NCI-H1436 (cell line): ENCODE measurements at regions not wholly inside any gene's neighbourhood (a gene's known extent, or its start where the extent isn't known, plus 50 kb on each side); places are given as distances from the start of the nearest gene placed in this dataset.

Source experiments
- DNase-seq: peaks from one replicate; lab custom pipeline; 2025; lab: John Stamatoyannopoulos, UW

DNA sequence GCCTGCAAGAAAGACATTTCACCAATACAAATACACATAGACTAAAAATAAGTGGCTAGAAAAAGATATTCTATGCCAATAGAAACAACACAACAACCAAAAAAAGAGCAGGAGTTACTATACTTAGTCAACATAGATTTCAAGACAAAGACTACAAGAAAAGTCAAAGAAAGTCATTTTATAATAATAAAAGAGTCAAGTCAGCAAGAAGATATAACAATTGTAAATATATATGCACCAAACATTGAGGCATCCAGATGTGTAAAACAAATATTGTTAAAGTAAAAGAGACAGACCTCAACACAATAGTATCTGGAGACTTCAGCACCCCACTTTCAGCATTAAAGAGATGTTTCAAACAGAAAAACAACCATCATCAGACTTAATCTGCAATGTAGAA is 104.6 kb downstream of the AMY1C start:
- DNase-seq = no peak

GRCh38 chr1:103859721-103860120 is 110.0 kb downstream of the AMY1C start:
- no peak for DNase-seq

DNA sequence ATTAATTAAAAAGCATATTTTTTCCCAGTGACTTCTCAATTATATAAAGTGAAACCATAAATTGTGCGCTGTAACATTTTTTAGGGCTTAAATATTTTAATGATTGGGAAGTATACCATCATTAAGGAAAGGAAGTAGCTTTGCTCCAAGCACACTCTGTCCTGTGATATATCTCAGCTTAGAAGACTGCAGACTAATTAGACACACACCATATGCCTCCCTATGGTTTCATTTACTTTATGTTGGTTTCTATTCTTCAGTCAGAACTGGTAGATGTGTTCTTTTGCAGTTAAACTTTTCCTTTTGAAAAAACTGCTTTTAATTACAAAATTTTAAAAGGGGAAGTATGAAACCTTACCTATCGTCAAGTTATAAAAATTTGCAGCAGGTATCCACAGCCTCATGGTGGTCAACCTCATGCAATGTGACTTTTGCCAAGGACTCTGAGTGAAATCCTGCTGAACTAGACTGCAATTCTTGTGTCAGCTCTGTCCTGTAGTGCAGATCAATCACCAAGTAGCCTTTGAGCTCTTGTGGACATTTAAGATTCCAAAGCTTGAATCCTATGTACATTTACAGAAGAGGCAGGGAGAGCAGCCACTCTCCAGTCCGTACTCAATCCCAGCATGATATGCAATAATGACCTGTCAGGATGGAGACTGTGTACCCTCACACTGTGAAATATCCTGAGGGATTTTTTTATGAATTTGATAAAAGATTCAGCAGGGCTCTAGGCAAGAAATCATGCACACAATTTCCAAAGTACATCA is 149.1 kb downstream of the AMY1C start:
- no peak for DNase-seq

- no peak for DNase-seq
These were observed 150.3 kb downstream of the AMY1C start for GRCh38 chr1:103900005-103900404.

- no peak for DNase-seq
These were observed 151.4 kb downstream of the AMY1C start for GRCh38 chr1:103901072-103901471.

- no peak for DNase-seq
These were observed 155.7 kb downstream of the AMY1C start for GRCh38 chr1:103905363-103905762.

- no peak for DNase-seq
These were observed 161.8 kb downstream of the AMY1C start for GRCh38 chr1:103911450-103911849.

GRCh38 chr1:103917795-103918194 is 168.1 kb downstream of the AMY1C start:
- DNase-seq = no peak

DNA sequence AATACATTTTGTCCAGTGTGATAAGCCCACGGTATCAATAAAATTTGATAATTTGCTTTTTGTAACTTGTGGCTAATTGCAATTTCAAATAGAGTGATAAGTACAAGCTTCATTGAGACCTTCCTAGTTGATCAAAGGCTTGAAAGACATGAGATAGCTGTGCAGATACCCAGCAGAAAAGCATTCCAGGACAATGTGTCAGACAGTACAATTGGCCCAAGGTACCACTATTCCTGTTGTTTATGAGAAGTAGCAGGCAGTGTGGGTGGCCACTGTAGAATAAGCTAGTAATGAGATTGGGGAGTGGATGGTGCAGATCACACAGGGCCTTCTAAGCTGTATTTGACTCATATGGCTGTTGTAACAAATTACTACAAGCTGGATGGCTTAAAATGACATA is 182.2 kb downstream of the AMY1C start:
- DNase-seq = no peak

- no peak for DNase-seq
These were observed 188.2 kb downstream of the AMY1C start for GRCh38 chr1:103937763-103938357.

DNA sequence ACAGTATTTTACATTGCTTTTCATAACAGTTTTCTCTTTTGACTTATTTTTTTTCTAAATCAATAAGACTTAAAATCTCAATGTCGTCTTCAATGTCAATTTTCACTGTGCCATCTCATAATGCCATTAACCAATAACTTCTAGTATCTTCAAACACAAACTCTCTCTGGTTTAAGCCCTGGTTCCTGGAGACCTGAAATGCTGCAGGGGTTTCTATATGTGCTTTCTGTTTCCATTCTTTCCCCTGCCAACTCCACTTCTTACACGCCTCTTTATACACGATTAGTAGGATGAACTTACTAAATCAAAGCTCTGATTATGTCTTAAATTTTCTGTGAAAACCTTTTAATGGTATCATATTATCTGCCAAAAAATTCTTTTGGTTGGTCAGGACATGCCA is 191.4 kb downstream of the AMY1C start:
- DNase-seq = no peak

- no peak for DNase-seq
These were observed 192.3 kb downstream of the AMY1C start for GRCh38 chr1:103942029-103942428.

GRCh38 chr1:103945774-103946173 is 196.1 kb downstream of the AMY1C start:
- DNase-seq = no peak

DNA sequence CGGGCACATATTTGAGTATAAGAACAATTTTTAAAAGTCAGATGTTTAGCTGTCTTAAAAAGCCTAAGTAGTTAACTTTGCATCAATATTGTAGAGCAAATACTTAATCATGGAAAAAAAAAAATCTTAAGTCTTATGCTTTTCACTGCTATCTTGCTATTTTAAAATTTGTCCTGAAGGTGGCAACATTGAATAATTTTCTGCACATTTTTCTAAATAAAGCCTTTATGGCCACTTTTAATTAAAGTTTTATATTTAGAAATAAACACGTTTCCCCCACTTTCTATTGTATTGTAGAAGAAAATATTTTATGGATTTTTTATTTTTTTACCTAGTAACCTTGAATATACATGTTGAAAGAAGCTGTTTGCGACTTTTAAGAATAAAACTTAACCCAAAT is 198.8 kb downstream of the AMY1C start:
- no peak for DNase-seq

- DNase-seq = no peak
These were observed 200.1 kb downstream of the AMY1C start for GRCh38 chr1:103949779-103950178.

DNA sequence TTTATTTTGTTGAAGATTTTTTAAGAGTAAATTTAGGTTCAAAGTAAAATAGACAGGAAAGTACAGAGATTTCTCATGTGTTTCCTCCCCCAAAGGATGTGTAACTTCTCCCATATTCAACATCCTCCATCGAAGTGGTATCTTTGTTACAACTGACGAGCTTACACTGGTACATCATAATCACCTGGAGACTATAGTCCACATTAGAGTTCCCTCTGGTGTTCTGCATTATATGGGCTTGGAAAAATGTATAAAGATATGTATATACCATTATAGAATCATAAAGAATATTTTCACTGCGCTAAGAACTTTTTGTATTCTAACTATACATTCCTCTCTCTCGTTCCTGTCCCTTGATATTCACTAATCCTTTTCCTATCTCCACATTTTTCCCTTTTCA is 203.7 kb downstream of the AMY1C start:
- DNase-seq = no peak

GRCh38 chr1:103958699-103959098 is 209.0 kb downstream of the AMY1C start:
- no peak for DNase-seq

DNA sequence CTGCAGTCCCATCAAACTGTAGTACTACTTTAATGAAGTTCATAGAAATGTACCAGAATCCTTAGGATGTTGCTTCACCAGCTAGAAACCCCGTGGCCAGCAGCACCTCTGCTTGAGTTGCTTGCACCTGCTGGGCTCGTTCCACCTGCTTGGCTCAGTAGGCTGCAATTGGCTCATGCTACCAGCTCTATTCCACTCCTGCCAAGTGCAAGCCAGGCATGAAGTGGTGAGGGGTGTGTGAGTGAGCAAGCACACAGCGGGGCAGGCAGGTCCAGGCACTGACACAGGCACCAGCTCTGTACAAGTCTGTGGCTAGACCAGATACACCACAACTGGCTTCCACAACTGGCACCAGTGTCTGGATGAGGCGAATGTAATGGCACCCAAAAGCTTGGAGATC is 209.9 kb downstream of the AMY1C start:
- DNase-seq = no peak

DNA sequence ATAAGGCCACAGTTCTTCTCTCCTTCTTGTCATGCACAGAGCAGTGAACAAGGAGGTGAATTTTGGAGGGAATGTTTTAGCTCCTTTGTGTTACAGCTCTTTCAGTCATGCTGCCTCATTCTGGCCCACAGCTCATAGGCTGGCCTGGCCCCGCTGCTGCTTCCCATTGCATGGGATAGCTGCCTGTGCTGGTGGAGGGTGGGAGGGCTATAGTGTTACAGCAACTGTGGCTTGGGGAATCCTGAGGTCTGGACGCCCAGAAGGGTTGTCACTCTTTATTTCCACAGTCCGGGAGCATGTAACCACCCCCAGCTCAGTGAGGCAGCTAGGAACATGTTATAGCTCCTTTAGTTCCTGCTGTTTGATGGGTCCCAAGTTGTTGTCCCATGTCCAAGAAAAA is 210.3 kb downstream of the AMY1C start:
- no peak for DNase-seq

DNA sequence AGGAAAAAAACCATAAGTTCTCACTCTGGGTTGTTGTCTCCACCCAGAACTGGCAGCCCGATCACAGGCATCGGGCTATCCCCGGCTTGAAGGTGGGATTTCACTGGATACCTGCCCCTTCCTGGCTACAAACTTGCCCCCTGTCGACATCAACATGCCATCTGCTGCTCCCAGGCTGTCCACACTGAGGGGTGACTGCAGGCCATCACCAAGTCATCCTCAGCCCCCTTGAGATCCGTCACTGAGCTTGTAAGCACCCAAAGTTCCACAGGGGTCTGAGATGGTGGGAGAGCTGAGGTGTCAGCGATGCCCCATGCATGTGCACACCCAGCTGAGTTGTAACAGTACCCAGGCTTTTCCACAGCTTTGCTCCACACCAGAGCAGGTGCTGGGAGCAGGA is 211.0 kb downstream of the AMY1C start:
- no peak for DNase-seq

DNA sequence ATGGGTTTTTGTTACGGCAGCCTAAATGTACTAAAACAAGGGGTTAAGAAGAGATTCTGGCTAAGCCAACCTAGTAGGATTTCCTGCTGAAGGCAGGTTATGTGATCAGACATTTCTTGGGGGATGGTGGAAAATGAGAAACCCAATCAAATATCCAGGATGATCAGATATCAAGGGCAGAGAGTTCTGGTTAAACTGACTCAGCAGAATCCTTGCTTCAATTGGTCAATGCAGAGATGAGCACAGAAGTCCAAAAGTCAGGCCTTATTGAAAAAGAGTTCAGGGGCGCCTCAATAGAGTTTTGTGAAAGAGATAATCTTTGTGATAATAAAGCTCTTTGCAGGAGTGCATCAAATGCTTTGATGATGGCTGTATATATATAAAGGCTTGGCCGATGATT is 237.1 kb downstream of the AMY1C start:
- DNase-seq = no peak

DNA sequence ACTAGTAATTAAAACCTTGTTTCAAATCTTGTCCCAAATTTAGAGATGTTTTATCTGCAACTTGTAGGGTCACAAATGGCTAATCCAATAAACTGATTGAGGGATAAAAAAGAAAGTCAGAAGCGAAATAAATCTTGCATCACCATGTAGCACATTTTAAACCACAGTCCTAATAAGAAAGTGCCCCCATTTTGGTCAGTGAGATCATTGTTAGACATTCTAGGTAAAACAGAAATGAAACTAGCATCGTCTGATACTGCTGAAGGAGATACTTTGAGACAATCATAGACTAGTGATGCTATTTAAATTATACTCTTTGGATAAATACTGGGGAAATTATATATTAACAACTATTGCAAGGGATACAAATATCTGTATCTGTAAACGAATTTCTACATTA is 247.9 kb downstream of the AMY1C start:
- no peak for DNase-seq

DNA sequence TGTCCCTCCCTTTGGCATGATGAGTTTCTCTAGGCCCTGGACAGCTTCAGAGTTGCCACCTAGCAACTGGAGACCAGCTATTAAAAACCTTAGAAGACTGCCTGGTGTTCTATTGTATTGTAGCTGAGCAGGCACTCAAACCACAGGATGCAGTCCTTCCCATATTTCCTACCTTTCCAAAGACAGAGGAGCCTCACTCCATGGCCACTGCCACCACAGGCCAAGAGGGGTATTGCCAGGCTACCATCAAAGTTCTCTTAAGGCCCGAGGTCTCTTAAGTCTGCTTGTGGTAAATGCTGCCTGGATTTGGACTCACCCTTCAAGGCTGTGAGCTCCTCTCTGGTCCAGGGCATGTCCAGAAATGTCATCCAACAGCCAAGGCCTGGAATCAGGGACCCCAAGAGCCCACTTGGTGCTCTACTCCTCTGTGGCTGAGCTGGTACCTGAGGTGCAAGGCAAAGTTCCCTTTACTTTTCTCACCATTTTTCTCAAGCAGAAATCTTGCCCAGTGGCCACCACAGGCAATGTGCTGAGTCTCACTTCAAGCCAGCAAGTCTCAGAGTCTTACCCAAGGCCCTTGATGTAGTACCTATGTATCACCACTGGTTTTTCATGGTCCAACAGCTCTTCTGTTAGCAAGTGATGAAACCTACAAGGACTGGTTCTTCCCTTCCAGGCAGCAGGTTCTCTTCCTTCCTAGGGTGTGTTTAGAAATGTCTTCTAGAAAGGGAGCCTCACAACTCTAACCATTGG is 269.4 kb downstream of the AMY1C start:
- DNase-seq = no peak
